ENCODE measurements at regions not wholly inside any gene's neighbourhood (a gene's known extent, or its start where the extent isn't known, plus 50 kb on each side); places are given as distances from the start of the nearest gene placed in this dataset.

DNA sequence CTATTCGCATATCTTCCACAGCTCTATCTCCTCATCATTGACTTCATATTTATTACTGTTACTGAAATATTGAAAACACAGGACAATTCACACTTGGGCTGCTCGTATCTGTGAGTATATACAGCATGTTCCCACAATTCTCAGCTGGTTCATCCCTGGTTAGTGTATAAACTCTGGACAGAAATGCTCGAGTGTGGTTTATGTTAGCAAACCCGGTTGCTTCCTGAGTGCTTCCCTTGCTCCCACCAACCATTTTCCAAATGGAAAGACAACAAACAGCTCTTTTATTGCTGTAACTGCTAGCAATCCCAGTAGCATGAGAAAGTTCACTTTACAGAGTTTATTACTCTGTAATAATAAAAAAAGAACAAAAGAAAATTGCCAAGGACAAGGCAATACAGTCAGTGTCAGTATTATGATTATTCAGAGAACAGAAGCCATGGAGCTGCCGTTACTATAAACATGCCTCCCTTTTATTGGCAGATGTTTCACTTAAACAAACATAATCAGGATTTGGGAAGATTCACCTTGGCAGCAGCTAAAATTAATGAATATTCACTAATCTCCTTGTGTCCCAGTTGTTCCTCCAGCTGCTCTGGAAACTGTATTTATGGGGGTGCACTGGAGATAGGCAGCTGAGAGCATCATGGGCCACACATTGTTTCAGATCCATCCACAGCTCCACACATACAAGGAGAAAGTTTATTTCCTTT, 134.1 kb upstream of the GUCY1A1 start:
- TF ChIP-seq, protein P1, sequence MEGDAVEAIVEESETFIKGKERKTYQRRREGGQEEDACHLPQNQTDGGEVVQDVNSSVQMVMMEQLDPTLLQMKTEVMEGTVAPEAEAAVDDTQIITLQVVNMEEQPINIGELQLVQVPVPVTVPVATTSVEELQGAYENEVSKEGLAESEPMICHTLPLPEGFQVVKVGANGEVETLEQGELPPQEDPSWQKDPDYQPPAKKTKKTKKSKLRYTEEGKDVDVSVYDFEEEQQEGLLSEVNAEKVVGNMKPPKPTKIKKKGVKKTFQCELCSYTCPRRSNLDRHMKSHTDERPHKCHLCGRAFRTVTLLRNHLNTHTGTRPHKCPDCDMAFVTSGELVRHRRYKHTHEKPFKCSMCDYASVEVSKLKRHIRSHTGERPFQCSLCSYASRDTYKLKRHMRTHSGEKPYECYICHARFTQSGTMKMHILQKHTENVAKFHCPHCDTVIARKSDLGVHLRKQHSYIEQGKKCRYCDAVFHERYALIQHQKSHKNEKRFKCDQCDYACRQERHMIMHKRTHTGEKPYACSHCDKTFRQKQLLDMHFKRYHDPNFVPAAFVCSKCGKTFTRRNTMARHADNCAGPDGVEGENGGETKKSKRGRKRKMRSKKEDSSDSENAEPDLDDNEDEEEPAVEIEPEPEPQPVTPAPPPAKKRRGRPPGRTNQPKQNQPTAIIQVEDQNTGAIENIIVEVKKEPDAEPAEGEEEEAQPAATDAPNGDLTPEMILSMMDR (conservative IDR thresholded peaks at IDR 0.05): no peak
- TF ChIP-seq EZH2 (IDR thresholded peaks at IDR 0.05; ENCODE audit: low read depth): no peak
